ENCODE measurements at regions not wholly inside any gene's neighbourhood (a gene's known extent, or its start where the extent isn't known, plus 50 kb on each side); places are given as distances from the start of the nearest gene placed in this dataset.
"Not testable (repeated sequence)": the region's sequence is repeated elsewhere in the genome, so short reads cannot be mapped to it uniquely, and the experiment has no call there.

DNA sequence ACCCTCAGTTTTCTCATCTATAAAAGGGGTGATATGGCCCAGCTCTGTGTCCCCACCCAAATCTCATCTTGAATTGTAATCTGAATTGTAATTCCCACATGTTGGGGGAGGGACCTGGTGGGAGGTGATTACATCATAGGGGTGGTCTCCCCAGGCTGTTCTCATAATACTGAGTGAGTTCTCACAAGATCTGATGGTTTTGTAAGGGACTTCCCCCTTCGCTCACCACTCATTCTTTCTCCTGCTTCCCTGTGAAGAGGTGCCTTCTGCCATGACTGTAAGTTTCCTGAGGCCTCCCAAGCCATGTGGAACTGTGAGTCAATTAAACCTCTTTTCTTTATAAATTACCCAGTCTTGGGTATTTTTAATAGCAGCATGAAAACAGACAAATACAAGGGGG lies 61.1 kb upstream of the ALX4 start:
- FAIRE-seq; H3K36me3 ChIP-seq (replicated peaks in 1 of 2; ENCODE audit: control insufficient read depth in 1 of 2, insufficient read depth in 2 of 2, low read length in 2 of 2); POLR2A ChIA-PET; BruUV-seq (replicated peaks); DNase-seq (ENCODE audit: low spot score); H3K4me1 ChIP-seq (ENCODE audit: insufficient read depth, low read length); CTCF ChIA-PET (ENCODE audit: low intra/inter-chr PET ratio, low total read pairs); intact Hi-C loops (cut with micrococcal nuclease; ENCODE audit: unreplicated experiment); H3K79me2 ChIP-seq (ENCODE audit: insufficient read depth, low read length); ATAC-seq; H2AFZ ChIP-seq (ENCODE audit: low read length); H3K9ac ChIP-seq (ENCODE audit: insufficient read depth, low read depth, low read length); H3K27ac ChIP-seq (ENCODE audit: extremely low read length, insufficient read depth, low read length); H3K9me3 ChIP-seq (ENCODE audit: low read length); H3K4me3 ChIP-seq (replicated peaks in 1 of 3; ENCODE audit: insufficient read depth in 1 of 3, low read depth in 2 of 3, low read length in 3 of 3); H3K27me3 ChIP-seq (ENCODE audit: control insufficient read depth in 1 of 2, insufficient read depth in 2 of 2, low read length in 2 of 2); H4K20me1 ChIP-seq (ENCODE audit: insufficient read depth, low read length); H3K4me2 ChIP-seq (ENCODE audit: low read depth, low read length); in situ Hi-C loops (cut with HindIII; ENCODE audit: extremely low pct_ligation_motif_present, low pct_unique_long_range_greater_than_20kb): not testable (repeated sequence)
- 0% methylated on average over 1 of the region's 1 CpG for WGBS (ENCODE audit: low lambda C conversion rate)

DNA sequence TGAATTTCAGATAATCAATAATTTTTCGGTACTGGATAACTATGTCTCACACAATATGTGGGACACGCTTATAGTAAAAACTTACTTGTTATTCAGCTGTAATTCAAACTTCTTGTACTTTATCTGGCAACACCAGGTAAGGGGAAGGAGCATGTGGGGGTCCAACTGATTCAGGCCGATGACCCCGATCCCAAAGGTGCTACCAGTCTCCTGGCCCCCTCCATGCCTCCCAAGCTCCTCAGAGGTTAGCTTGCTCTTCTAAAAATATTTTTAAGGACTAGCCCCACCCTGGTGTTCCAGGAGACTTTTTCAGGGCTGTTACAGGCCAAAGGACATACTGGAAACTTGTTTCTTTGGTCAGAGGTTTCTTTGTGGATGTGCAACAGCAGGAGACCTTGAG lies 61.8 kb upstream of the ALX4 start:
- 2% methylated on average over 3 of the region's 4 CpGs for WGBS (ENCODE audit: low lambda C conversion rate)
- TF ChIP-seq ZNF788 (CRISPR knock-in tag; IDR thresholded peaks at IDR 0.05; ENCODE audit: borderline replicate concordance) = no peak
- no peak for TF ChIP-seq ZMAT3 (CRISPR knock-in tag; conservative IDR thresholded peaks at IDR 0.05)
- no peak for TF ChIP-seq ZNF235 (CRISPR knock-in tag; IDR thresholded peaks at IDR 0.05; ENCODE audit: borderline replicate concordance)
- TF ChIP-seq ZNF782 (CRISPR knock-in tag; IDR thresholded peaks at IDR 0.05; ENCODE audit: borderline replicate concordance) = no peak
- no peak for TF ChIP-seq FOXA3 (CRISPR knock-in tag; IDR thresholded peaks at IDR 0.05)
- TF ChIP-seq BORCS8-MEF2B (CRISPR knock-in tag; IDR thresholded peaks at IDR 0.05) = no peak

More for the DNA sequence above, 61.8 kb upstream of the ALX4 start:
- in situ Hi-C loops (cut with HindIII; ENCODE audit: extremely low pct_ligation_motif_present, low pct_unique_long_range_greater_than_20kb) = no loop called here
- DNase-seq (ENCODE audit: low spot score) = no peak
- no peak overlapping the region for H3K9ac ChIP-seq (ENCODE audit: insufficient read depth, low read depth, low read length)
- no peak overlapping the region for H3K4me2 ChIP-seq (ENCODE audit: low read depth, low read length)
- H2AFZ ChIP-seq (ENCODE audit: low read length) = no peak overlapping the region
- H3K79me2 ChIP-seq (ENCODE audit: insufficient read depth, low read length) = no peaks in the 10 kb centered on the region
- H3K4me1 ChIP-seq (ENCODE audit: insufficient read depth, low read length) = no peaks in the 10 kb centered on the region
- H3K36me3 ChIP-seq (replicated peaks in 1 of 2; ENCODE audit: control insufficient read depth in 1 of 2, insufficient read depth in 2 of 2, low read length in 2 of 2) = no peaks in the 10 kb centered on the region
- H3K27me3 ChIP-seq (ENCODE audit: control insufficient read depth in 1 of 2, insufficient read depth in 2 of 2, low read length in 2 of 2) = peaks cover 5 to 8% of the 10 kb centered on the region in 2 experiments; a peak in 2 of 5 replicates
- POLR2A ChIA-PET = no interaction called here
- FAIRE-seq = no peak
- no TSS peak for BruUV-seq (replicated peaks)
- CTCF ChIA-PET (ENCODE audit: low intra/inter-chr PET ratio, low total read pairs) = no interaction called here
- no peaks in the 10 kb centered on the region for H3K9me3 ChIP-seq (ENCODE audit: low read length)
- H4K20me1 ChIP-seq (ENCODE audit: insufficient read depth, low read length) = no peaks in the 10 kb centered on the region
- no peak overlapping the region for H3K27ac ChIP-seq (ENCODE audit: extremely low read length, insufficient read depth, low read length)
- ATAC-seq = no peak
- intact Hi-C loops (cut with micrococcal nuclease; ENCODE audit: unreplicated experiment) = no loop called here
- no peak overlapping the region for H3K4me3 ChIP-seq (replicated peaks in 1 of 3; ENCODE audit: insufficient read depth in 1 of 3, low read depth in 2 of 3, low read length in 3 of 3)
